Activated CD4-positive, CD25-positive, alpha-beta regulatory T cell treated with anti-CD3 and anti-CD28 coated beads, Interleukin-2, amount 50 U/mL, for 16 hours (primary cell): ENCODE measurements at regions not wholly inside any gene's neighbourhood (a gene's known extent, or its start where the extent isn't known, plus 50 kb on each side); places are given as distances from the start of the nearest gene placed in this dataset.

Source experiments
- DNase-seq: peaks from one replicate; pipeline ENCODE4 v3.0.0-alpha.2; 2020; ENCODE audit warnings: low read depth, low spot score

DNA sequence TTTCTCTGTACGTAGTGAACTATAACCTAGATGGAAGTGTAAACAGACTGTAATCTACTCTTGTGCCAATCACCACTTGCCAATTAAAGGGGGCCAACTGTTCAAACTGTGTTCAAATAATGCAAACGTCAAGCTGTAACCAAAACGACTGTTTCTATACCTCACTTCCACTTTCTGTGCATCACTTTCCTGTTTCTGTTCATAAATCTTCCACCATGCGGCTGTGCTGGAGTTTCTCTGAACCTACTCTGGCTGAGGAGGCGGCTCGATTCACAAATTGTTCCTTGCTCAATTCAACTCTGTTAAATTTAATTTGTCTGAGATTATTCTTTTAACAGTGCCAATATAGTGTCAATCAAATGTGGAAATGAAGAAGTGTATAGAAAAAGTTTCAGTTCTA is 206.7 kb upstream of the TBC1D5 start:
- no peak for DNase-seq

DNA sequence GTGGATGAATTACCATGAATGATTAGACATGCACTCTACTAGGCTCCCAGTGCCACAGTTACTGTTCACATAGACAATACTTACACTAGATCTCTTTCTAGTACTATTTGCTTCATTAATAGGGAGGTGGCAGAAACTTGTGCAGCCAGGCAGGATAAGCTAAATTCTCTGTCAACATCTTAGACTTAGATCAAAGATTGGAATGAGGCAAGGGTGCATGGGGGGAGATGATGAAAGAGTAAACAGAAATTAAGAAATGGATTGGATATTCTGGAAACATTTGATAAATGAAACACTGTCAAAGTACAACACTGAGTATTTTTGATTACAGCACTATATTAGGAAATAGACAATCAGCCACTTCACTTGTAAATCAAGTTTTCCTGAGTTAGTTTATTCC is 205.4 kb upstream of the TBC1D5 start:
- DNase-seq, result no peak

DNA sequence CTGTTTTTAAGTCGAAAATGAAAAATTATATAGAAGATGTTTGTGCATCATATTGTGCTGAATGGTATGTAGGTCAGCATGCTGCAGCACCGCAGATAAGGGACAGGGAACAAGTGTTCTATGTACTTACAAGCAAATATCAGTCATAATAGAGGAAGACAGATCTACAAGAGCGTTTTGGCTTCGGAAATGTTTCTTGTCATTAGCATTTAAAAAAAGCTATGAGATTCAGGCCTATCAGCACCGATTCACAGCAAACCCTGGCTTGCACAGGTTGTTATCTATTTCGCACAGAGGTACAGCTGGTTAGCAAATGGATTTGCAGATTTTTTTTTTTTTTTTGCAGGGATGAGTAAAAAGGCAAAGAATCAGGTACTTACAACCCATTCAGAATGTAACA is 204.2 kb upstream of the TBC1D5 start:
- DNase-seq, result no peak

DNA sequence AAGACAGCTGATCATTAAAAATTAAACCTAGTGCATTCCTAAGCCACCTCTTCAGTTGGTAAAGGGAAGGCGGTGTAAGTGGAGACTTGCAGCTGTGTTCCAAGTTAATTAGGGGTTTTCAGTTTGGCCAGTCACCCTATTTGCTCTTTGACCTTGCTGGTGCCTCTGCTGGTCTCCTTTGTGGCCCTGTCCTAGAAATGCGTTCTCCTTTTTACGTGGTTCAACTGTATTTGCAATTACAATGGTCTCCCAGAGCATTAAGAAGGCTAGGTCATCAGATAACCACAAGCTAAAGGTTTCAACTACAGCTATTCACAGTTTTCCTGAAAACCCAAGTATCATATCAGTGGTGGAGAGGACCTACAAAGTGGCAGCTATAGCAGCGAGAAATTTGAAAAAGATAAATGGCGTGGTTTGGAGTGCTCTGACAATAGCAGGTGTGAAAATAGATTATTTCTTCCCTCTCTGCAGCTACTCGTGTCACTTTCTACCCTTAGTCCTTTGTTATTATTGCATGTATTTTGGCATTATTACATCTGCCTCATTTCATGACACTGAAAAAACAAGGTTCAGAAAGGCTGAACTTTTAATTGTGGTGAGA is 203.5 kb upstream of the TBC1D5 start:
- DNase-seq, result no peak

DNA sequence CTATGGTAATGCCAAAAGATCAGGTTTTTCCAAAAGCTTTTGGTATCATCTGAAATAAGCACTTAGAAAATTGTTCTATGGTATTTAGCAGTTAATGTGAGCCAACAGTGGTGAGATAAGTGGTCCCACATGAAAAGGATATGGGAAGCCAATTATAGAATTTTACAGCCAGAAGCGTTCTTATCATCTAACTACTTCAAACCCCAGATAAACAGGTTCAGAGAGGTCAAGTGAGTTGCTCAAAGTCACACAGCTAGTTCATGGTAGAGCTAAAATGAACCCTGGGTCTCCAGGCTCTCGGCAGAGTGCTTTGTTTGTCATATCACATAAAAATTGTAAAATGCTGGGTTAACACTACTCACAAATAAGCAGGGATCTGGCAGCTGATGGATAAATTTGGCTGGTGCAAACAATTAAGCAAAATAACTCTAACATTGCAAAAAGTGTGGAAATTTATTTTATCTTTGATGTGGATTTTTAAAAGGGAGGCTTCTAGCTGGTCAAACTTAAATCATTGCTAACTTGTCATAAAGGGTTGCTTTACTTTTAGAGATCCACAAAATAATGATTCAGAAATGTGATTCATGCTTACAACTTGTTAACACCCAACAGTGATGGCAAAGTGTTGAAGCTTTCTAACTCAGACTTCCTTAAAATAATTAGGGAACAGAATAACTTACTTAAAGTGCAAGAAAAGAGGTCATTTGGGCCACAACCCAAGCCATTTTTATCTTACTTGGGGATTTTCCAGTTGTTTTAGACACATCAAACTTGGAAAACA is 202.8 kb upstream of the TBC1D5 start:
- no peak for DNase-seq

DNA sequence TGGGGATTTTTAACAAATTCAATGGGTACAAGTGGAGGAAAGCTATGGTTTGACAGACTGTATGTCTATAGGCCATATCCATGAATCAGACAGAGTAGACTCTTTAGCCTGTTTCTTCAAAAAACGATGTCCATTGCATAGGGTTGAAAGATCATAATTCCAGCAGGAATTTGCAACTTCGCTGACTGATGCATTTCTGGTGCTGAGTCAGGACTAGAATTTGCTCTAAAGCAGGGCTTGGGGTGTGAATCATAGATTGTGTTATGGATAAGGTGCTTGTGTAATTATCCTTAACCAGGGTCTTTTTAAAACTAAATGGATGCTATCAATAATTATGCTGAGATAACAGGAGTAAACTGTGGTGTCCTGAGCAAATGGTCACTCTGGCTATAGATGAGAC is 200.4 kb upstream of the TBC1D5 start:
- DNase-seq, result no peak

DNA sequence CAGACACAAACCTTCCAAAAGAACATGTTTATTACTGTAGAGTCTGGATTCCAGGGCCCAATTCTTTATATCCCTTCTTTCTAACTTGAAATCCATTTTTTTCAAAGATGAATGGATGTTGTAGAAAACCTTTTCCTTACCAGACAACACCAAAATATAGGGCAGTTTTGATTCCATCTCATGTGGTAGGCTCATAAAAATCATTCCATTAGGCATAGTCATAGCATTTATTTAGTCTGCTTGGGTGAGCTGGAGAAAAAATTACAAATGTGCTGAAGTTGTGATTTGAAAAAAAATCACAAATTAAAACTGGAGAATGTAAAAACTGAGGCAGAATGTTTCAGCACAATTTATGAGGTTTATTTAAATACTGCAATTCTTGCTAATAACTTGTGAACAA is 199.3 kb upstream of the TBC1D5 start:
- no peak for DNase-seq

DNA sequence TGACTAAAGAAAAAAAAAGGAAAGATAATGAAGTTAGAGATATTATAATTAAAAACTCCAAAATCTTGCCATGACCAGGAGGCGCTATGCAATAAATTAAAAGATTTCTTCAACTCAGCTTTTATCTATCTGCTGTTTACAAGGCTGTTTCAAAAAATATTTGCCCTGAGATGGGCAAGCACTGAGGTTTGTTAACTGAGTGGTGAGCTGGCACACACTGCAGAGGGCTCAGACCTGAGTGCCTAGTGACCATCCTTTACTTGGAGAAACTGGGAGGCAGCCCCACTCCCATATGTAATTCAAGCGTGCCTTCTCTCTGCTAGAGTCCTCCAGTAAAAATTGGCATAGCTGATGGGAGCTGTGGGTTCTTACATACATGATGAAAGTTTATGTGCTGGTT is 198.7 kb upstream of the TBC1D5 start:
- DNase-seq, result no peak

DNA sequence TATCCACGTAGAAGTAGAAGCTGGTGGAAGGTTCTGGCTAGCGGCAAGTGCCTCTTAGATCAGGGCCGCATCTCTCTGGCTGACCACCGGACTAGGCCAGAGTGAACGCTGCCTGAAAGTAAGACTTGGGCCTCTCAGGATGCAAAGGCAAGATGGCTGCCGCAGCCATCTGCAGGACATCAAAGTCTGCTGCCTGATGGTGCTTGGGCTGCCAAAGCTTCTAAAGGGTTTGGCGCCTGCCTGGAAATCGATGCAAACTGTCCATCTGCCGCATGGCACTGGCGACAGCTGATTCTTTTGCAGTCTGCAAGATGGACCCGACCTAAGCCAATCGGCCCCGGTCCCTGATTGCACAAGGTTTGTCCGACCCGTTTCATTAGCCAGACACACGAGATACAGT is 196.7 kb upstream of the TBC1D5 start:
- DNase-seq, result no peak

DNA sequence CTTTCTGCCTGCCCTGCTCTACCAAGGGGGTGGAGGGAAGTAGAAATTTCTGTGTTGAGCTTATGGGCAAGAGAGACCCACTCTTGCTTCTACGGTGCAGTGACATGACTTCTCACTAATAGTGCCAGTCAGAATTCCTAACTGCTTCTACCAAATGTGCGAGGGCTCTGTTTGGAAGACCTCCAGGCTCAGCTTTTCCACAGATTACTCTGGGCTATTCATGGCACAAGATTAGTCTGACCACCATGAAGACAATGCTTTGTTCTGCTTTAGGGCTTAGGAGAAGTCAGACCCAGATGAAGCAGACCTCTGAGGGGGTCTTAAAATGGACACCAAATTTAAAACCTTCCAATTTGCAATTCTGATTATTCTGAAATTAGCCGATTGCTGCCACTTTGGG is 195.9 kb upstream of the TBC1D5 start:
- no peak for DNase-seq

DNA sequence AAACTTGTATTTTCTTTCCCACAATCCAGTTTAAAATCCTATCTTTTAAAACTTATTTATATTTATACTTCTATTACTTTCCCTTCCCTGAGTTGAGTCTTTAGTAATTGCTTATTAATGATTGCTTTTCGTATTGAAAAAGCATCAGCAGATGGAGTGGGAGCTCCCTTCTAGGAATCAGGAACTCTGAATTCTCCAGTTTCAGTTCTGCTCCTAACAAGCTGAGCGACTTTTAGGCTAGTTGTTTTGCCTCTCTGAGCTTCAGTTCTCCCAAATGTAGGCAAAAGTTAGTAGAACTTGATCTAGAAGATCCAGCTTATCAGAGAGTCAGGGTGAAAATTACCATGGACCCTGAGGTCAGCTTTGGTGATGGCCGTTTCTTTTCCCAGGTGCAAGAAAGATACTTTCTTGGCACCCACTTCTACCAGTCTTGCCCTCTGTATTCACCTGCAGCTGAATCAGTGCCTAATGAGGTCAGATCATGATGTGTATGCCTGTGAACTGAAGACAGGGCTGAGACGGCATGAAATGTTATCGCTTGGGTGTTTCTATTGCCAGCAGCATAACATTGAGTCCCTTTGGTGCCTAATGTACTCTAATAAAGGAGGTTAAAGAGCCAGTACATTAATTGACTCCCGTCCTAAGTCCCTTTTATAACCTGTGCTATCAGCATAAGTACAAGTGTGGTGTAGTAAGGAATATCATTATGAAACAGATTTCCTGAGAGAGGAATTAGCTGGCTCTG is 194.5 kb upstream of the TBC1D5 start:
- no peak for DNase-seq

DNA sequence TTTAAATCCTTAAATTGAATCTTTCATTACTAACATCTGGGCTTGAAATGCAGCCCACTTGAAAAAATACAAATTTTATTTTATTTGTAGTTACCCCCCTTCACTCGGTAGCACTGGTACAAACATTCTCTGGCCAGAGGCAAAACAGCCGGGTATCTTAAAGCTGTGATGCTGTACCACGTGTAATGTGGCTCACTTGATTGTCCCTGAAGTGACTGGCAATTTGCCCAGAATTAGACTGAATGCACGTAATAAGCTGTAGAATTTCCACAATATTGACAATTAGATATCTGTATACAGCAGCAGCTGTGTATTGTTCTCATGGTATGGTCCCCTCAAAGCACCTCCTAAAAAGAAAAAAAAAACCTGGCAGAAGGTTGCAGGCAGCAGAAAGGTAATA is 192.8 kb upstream of the TBC1D5 start:
- no peak for DNase-seq

DNA sequence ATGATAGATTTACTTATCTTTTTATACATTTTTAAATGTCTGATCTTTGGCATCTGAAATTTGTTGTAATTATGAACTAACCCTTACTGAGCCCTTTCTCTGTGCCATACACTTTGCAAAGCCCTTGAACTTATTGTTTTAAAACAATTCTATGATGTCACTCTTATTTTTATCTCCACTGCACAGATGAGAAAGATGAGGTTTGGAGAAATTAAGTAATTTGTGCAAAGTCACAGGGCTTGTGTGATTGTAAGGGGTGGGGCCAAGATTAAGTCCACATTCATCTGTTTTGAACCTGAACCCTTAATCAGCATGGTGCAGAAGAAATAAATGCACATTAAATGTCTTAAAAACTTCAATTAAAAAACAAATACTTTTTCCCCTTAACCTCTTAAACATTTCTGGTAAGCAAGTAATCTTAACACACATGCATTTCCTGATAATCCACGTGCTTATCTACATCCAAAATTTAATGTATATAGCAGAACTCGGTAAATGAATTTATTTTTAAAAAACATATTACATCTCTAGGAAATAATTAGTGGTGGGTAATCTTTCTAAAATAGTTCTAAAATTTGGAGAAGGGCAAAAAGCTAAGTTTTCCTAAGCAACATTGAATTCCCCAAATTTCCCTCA is 189.8 kb upstream of the TBC1D5 start:
- no peak for DNase-seq

DNA sequence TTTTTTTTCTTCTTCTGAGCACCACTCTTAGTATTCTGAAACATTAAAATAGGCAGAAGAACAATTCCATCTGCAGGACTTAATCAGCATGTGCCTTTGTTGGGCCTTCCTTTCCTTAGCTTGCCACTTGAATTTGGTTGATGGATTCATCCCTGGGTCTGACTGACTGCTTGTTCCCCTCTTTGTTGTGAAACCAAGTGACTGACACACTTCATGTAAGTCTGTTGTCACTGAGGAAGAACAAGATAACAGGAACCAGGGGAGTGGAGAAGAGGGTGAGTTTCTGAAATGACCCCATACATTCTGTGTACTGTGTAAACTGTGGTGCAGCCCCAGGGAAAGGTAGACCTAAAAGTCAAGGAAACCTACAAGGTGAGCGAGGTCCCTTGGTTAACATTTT is 188.7 kb upstream of the TBC1D5 start:
- no peak for DNase-seq

DNA sequence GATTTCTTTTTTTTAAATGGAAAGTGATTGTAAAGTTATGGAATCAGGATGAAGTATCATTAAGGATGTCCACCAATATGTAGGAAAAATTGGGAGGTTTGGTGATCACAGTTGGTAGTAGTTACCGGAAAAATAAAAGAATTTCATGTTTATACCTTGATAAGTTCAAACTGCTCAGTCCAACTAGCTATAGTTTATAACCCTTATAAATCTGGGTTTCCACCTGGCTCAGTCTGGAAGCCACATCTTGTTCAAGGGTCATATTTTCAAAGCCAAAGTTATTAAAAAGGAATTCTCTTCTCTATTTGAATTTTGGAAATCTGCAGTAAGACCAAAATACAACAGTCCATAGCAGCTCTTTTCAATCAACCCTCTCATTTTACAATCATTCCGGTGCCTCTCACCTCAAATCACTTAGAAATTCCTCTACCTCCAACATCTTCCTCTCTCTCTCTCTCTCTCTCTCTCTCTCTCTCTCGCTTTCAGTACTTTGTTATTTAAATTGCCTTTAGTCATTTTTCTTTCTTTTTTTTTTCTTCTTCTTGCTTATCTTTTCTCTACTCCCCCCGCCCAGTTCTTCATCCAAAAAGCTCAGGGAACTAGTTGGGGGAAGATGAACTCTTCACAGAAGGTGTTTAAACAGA is 186.2 kb upstream of the TBC1D5 start:
- DNase-seq, result no peak

DNA sequence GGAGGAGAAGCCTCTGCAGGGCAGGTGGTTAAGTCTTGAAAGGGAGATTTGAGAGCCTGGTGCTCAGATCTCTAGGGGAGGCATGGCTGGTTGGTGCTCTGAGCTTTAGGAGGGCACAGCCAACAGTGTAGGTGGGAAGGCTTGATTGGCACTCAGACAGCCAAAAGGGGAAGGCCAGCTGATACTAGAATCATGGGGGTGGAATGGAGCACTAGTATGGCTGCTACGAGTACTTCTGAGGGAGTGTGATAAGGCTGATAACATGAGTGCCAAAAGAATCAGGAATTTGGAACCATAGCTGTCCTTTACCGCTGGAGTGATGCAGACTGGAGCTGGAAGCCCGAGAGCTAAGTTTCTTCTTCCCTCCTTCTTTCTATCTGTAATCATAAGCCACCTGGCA is 184.6 kb upstream of the TBC1D5 start:
- DNase-seq, result no peak

DNA sequence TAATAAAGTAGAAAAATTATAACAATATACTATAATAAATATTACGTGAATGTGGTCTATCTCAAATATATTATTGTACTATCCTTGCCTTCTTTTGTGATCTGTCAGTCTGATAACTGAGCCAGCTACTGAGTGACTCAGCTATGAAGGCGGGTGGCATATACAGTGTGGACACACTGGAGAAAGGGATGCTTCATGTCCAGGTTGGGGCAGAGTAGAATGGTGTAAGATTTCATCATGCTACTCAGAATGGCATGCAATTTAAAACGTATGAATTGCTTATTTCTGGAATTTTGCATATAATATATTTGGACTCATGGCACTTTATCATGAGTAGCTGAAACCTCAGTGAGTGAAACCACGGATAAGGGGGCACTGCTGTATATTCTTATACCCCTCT is 172.9 kb upstream of the TBC1D5 start:
- DNase-seq, result no peak

DNA sequence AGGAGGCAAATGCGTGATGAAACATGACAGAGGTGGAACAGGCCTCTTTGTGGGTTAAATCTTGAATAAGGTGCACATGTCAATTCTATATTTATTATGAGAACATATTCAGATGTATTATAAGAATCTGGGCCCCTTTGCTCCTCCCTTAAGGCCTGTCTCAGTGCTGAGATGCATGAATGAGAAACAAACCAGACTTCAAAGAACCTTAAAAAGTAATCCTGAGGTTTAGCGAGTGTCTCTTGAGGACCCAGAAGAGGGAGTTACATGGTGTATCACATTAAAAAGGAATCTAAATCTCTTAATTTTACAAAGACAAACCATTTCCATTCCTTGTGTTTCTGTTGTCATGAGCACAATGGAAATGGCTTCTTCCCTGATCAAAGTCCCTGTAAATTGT is 170.9 kb upstream of the TBC1D5 start:
- DNase-seq, result no peak

DNA sequence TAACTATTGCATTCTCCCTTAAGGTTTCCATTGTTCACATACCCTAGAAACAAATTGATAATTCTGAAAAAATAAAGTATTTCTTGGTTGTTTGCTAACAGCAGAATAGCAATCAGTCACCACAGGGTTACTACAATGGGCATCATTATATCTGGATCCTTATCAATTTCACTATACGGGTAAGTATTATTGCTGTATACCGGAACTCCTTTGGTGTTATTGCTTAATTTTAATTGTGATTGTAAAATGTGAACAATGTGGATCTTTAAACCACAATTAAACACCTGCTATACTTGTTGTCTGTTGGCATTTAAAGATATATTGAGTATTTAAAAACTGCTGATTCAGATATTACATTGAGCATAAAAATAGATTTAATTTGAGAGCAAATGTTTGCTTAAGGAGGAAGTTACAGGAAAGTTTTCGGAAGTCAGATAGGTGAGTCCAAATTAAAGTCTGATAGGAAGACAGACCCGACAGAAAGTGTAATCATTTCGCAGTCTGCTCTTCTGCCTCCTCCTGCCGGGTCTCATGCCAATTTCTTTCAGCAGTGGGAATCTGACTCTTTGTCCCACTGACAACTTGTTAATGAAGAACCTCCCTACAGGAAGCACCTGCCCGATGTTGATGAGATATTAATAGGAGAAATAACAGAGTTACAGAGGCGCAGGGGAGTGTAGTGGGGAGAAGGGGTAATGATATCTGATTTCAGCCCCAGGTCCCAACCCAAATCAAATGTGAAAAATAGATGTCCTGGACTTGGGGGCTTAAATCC is 169.7 kb upstream of the TBC1D5 start:
- DNase-seq, result no peak

DNA sequence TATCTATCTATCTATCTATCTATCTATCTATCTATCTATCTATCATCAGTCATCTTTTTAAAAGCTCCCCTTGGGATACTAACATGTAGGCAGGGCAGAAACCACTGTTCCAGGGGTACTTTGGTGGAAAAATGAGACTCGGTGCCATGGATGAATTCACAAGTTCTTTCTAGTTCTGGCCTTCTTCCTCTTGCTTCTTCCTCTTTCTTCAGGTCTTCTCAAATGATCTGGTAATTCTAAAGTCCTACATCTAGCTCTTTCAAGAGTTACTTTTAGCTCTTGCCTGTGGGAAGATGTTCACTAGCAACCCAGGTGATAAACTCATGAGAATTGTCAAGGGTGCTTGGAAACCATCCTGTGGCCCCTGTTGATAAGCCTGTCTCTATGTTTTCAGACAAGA is 168.5 kb upstream of the TBC1D5 start:
- DNase-seq, result no peak

DNA sequence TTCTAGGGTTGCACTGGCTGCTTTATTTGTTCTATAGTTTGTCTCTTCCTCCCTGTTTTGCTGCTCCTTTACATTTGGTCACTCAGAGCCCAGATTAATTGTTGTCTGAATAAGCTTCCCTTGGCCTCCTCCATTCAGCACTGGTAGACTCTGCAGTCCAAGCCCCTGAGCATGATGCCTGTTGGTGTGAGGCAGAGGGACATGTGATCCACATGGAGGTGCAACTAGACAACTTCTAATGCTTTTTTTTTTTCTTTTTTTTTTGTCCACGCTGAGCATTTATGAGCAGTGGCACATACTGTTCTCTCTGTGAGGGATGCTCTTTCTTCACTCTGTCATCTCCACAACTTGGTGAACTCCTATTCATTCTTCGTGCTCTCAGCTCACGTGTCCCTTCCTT is 167.3 kb upstream of the TBC1D5 start:
- DNase-seq, result no peak
